Stimulated activated naive CD8-positive, alpha-beta T cell treated with anti-CD3 and anti-CD28 coated beads, Interleukin-15, Interleukin-2, amounts not matched to agents 100 ng/mL and 50 ng/mL, for 24 hours (primary cell): ENCODE measurements at regions not wholly inside any gene's neighbourhood (a gene's known extent, or its start where the extent isn't known, plus 50 kb on each side); places are given as distances from the start of the nearest gene placed in this dataset.

Experiments
- H3K27ac Mint-ChIP-seq: one replicate; pipeline ENCODE4 v1.8.0; 2021; ENCODE audit warnings: mild to moderate bottlenecking, mixed read lengths
- H3K27me3 Mint-ChIP-seq: one replicate; pipeline ENCODE4 v1.8.0; 2021; ENCODE audit warnings: mixed read lengths
- H3K36me3 Mint-ChIP-seq: one replicate; pipeline ENCODE4 v1.8.0; 2021; ENCODE audit warnings: low read depth, mixed read lengths
- H3K4me1 Mint-ChIP-seq: one replicate; pipeline ENCODE4 v1.8.0; 2021; ENCODE audit warnings: low read depth, mixed read lengths
- H3K4me3 Mint-ChIP-seq: one replicate; pipeline ENCODE4 v1.8.0; 2021; ENCODE audit warnings: mild to moderate bottlenecking, mixed read lengths
- H3K9me3 Mint-ChIP-seq: one replicate; pipeline ENCODE4 v1.8.0; 2021; ENCODE audit warnings: mixed read lengths

GRCh38 chr2:237162959-237163358 is 77.3 kb downstream of the COPS8 start:
- Mint-ChIP-seq H3K36me3 (no peaks in the 10 kb centered on the region), H3K4me1 (peaks cover 12% of the 10 kb centered on the region), H3K4me3 (no peak overlapping the region), H3K27me3 (peaks cover 24% of the 10 kb centered on the region), H3K9me3 (no peaks in the 10 kb centered on the region), H3K27ac (no peak overlapping the region)

GRCh38 chr2:237164474-237165042 is 78.9 kb downstream of the COPS8 start:
- Mint-ChIP-seq H3K27ac (peak overlapping the region; percentile 43), H3K27me3 (peaks cover 37% of the 10 kb centered on the region), H3K4me3 (no peak overlapping the region), H3K9me3 (peaks cover 10% of the 10 kb centered on the region), H3K4me1 (peaks cover under 1% of the 10 kb centered on the region), H3K36me3 (no peaks in the 10 kb centered on the region)

- H3K27me3 Mint-ChIP-seq: peaks cover 39% of the 10 kb centered on the region
- H3K27ac Mint-ChIP-seq: no peak overlapping the region
- H3K4me1 Mint-ChIP-seq: no peaks in the 10 kb centered on the region
- H3K9me3 Mint-ChIP-seq: peaks cover 10% of the 10 kb centered on the region
- H3K4me3 Mint-ChIP-seq: no peak overlapping the region
- H3K36me3 Mint-ChIP-seq: no peaks in the 10 kb centered on the region
These were observed 80.0 kb downstream of the COPS8 start for GRCh38 chr2:237165405-237166276.

- Mint-ChIP-seq H3K36me3 (no peaks in the 10 kb centered on the region), H3K27me3 (peaks cover 44% of the 10 kb centered on the region), H3K27ac (no peak overlapping the region), H3K4me1 (no peaks in the 10 kb centered on the region), H3K9me3 (peaks cover 10% of the 10 kb centered on the region), H3K4me3 (no peak overlapping the region)
These were observed 81.3 kb downstream of the COPS8 start for GRCh38 chr2:237167038-237167437.

GRCh38 chr2:237167934-237168333 is 82.2 kb downstream of the COPS8 start:
- no peaks in the 10 kb centered on the region for H3K4me1 Mint-ChIP-seq
- H3K27ac Mint-ChIP-seq: no peak overlapping the region
- H3K27me3 Mint-ChIP-seq: peaks cover 50% of the 10 kb centered on the region
- peaks cover 10% of the 10 kb centered on the region for H3K9me3 Mint-ChIP-seq
- H3K4me3 Mint-ChIP-seq: no peak overlapping the region
- no peaks in the 10 kb centered on the region for H3K36me3 Mint-ChIP-seq

- Mint-ChIP-seq H3K9me3 (peaks cover 10% of the 10 kb centered on the region), H3K4me3 (no peak overlapping the region), H3K4me1 (no peaks in the 10 kb centered on the region), H3K36me3 (no peaks in the 10 kb centered on the region), H3K27ac (no peak overlapping the region), H3K27me3 (peaks cover 52% of the 10 kb centered on the region)
These were observed 84.3 kb downstream of the COPS8 start for GRCh38 chr2:237170020-237170419.

- Mint-ChIP-seq H3K36me3 (no peaks in the 10 kb centered on the region), H3K4me1 (no peaks in the 10 kb centered on the region), H3K27me3 (peaks cover 56% of the 10 kb centered on the region), H3K27ac (no peak overlapping the region), H3K4me3 (no peak overlapping the region), H3K9me3 (peaks cover 14% of the 10 kb centered on the region)
These were observed 85.7 kb downstream of the COPS8 start for GRCh38 chr2:237171396-237171795.

GRCh38 chr2:237171881-237172280 is 86.2 kb downstream of the COPS8 start:
- Mint-ChIP-seq H3K27me3 (peaks cover 56% of the 10 kb centered on the region), H3K27ac (no peak overlapping the region), H3K4me3 (no peak overlapping the region), H3K4me1 (no peaks in the 10 kb centered on the region), H3K9me3 (peaks cover 14% of the 10 kb centered on the region), H3K36me3 (no peaks in the 10 kb centered on the region)

GRCh38 chr2:237177052-237177451 is 91.4 kb downstream of the COPS8 start:
- H3K27me3 Mint-ChIP-seq: peaks cover 57% of the 10 kb centered on the region
- H3K27ac Mint-ChIP-seq: no peak overlapping the region
- H3K9me3 Mint-ChIP-seq: peaks cover 4% of the 10 kb centered on the region
- H3K4me3 Mint-ChIP-seq: no peak overlapping the region
- H3K4me1 Mint-ChIP-seq: no peaks in the 10 kb centered on the region
- no peaks in the 10 kb centered on the region for H3K36me3 Mint-ChIP-seq

- Mint-ChIP-seq H3K9me3 (peaks cover 4% of the 10 kb centered on the region), H3K36me3 (no peaks in the 10 kb centered on the region), H3K4me1 (no peaks in the 10 kb centered on the region), H3K27me3 (peaks cover 51% of the 10 kb centered on the region), H3K27ac (no peak overlapping the region), H3K4me3 (no peak overlapping the region)
These were observed 92.3 kb downstream of the COPS8 start for GRCh38 chr2:237177986-237178385.

GRCh38 chr2:237178396-237178795 is 92.7 kb downstream of the COPS8 start:
- no peak overlapping the region for H3K27ac Mint-ChIP-seq
- H3K4me3 Mint-ChIP-seq: no peak overlapping the region
- no peaks in the 10 kb centered on the region for H3K4me1 Mint-ChIP-seq
- peaks cover 52% of the 10 kb centered on the region for H3K27me3 Mint-ChIP-seq
- peaks cover 4% of the 10 kb centered on the region for H3K9me3 Mint-ChIP-seq
- H3K36me3 Mint-ChIP-seq: no peaks in the 10 kb centered on the region

GRCh38 chr2:237179161-237179560 is 93.5 kb downstream of the COPS8 start:
- Mint-ChIP-seq H3K4me1 (no peaks in the 10 kb centered on the region), H3K9me3 (peaks cover 4% of the 10 kb centered on the region), H3K27me3 (peaks cover 49% of the 10 kb centered on the region), H3K4me3 (no peak overlapping the region), H3K27ac (no peak overlapping the region), H3K36me3 (no peaks in the 10 kb centered on the region)

- H3K4me1 Mint-ChIP-seq: no peaks in the 10 kb centered on the region
- peaks cover 2% of the 10 kb centered on the region for H3K9me3 Mint-ChIP-seq
- H3K27me3 Mint-ChIP-seq: peaks cover 48% of the 10 kb centered on the region
- H3K27ac Mint-ChIP-seq: no peak overlapping the region
- H3K36me3 Mint-ChIP-seq: no peaks in the 10 kb centered on the region
- H3K4me3 Mint-ChIP-seq: no peak overlapping the region
These were observed 94.5 kb downstream of the COPS8 start for GRCh38 chr2:237180187-237180586.

- Mint-ChIP-seq H3K9me3 (no peaks in the 10 kb centered on the region), H3K27ac (no peak overlapping the region), H3K36me3 (no peaks in the 10 kb centered on the region), H3K27me3 (peaks cover 47% of the 10 kb centered on the region), H3K4me1 (no peaks in the 10 kb centered on the region), H3K4me3 (no peak overlapping the region)
These were observed 95.3 kb downstream of the COPS8 start for GRCh38 chr2:237180987-237181386.

- no peak overlapping the region for H3K27ac Mint-ChIP-seq
- no peaks in the 10 kb centered on the region for H3K4me1 Mint-ChIP-seq
- peaks cover 50% of the 10 kb centered on the region for H3K27me3 Mint-ChIP-seq
- H3K9me3 Mint-ChIP-seq: no peaks in the 10 kb centered on the region
- no peaks in the 10 kb centered on the region for H3K36me3 Mint-ChIP-seq
- H3K4me3 Mint-ChIP-seq: no peak overlapping the region
These were observed 96.2 kb downstream of the COPS8 start for GRCh38 chr2:237181844-237182243.
